PC-9 (cell line): ENCODE measurements at regions not wholly inside any gene's neighbourhood (a gene's known extent, or its start where the extent isn't known, plus 50 kb on each side); places are given as distances from the start of the nearest gene placed in this dataset.

Source experiments
- BruUV-seq: library from RNA; stranded (reverse); fragments of 400-500 nt; replicated peaks from 2 replicates; lab custom pipeline; 2021; lab: Mats Ljungman, UMichigan
- CTCF ChIA-PET: fragments of 300-600 bp; sonication (Branson Sonifier 250); formaldehyde crosslinking; loops from one replicate; lab custom pipeline; 2022; ENCODE audit warnings: antibody characterized with exemption; lab: Charles Lee
- POLR2A ChIA-PET: fragments of 300-600 bp; sonication (Branson Sonifier 250); formaldehyde crosslinking; loops from one replicate; lab custom pipeline; 2022; ENCODE audit warnings: antibody characterized with exemption; ENCODE audit not compliant: unreplicated experiment; lab: Charles Lee
- DNase-seq, 2 experiments: peaks; one replicate each; pipeline versions ENCODE4 v3.0.0 to v3.0.0-alpha.2; 2015 to 2022; ENCODE audit warnings: mixed read lengths in 1 of 2
- H2AFZ ChIP-seq: fragments of 200-600 bp; sonication (generic); 2 replicates; pipeline ENCODE4 v1.8.1; 2017; ENCODE audit warnings: antibody characterized with exemption
- H3F3A ChIP-seq: fragments of 200-600 bp; sonication (generic); 2 replicates; pipeline ENCODE4 v1.8.1; 2017; ENCODE audit warnings: antibody characterized with exemption, mild to moderate bottlenecking, low read depth; ENCODE audit not compliant: insufficient read depth
- H3K27ac ChIP-seq: fragments of 200-600 bp; sonication (generic); 2 replicates; pipeline ENCODE4 v1.6.1; 2016; ENCODE audit warnings: mixed run types
- H3K27me3 ChIP-seq: fragments of 200-600 bp; sonication (generic); 2 replicates; pipeline ENCODE4 v1.6.1; 2016; ENCODE audit warnings: low read depth, mixed run types; ENCODE audit not compliant: insufficient read depth
- H3K36me3 ChIP-seq: fragments of 200-600 bp; sonication (generic); 2 replicates; pipeline ENCODE4 v1.6.1; 2016; ENCODE audit warnings: low read depth, mixed run types
- H3K4me1 ChIP-seq: fragments of 200-600 bp; sonication (generic); replicated peaks from 2 replicates; pipeline ENCODE4 v1.6.1; 2016; ENCODE audit warnings: mixed run types; ENCODE audit not compliant: insufficient read depth
- H3K4me2 ChIP-seq: fragments of 200-600 bp; sonication (generic); 2 replicates; pipeline ENCODE4 v1.6.1; 2017; ENCODE audit warnings: mixed run types
- H3K4me3 ChIP-seq: fragments of 200-600 bp; sonication (generic); 2 replicates; pipeline ENCODE4 v1.6.1; 2016; ENCODE audit warnings: mixed run types
- H3K79me2 ChIP-seq: fragments of 200-600 bp; sonication (generic); 2 replicates; pipeline ENCODE4 v1.6.1; 2017; ENCODE audit warnings: low read depth, mixed run types
- H3K9me2 ChIP-seq: fragments of 200-600 bp; sonication (generic); 2 replicates; pipeline ENCODE4 v1.8.1; 2017; ENCODE audit warnings: mild to moderate bottlenecking; ENCODE audit not compliant: insufficient read depth
- H3K9me3 ChIP-seq: fragments of 200-600 bp; sonication (generic); 2 replicates; pipeline ENCODE4 v1.8.1; 2016; ENCODE audit warnings: low read depth; ENCODE audit not compliant: insufficient read depth
- H4K20me1 ChIP-seq: fragments of 200-600 bp; sonication (generic); 2 replicates; pipeline ENCODE4 v1.8.1; 2017; ENCODE audit not compliant: insufficient read depth
- EZH2 ChIP-seq: fragments of 200-600 bp; sonication (generic); IDR thresholded peaks from 2 replicates; pipeline ENCODE4 v1.8.0; 2017; ENCODE audit warnings: antibody characterized with exemption, low read depth
- intact Hi-C: fragments of 100-400 bp; cut with micrococcal nuclease; formaldehyde crosslinking; loops from one replicate; pipeline ENCODE4 v1.10.0; 2022; ENCODE audit not compliant: unreplicated experiment
- TF ChIP-seq, protein P1 (sequence below): fragments of 200-600 bp; sonication (generic); conservative IDR thresholded peaks from 2 replicates; pipeline ENCODE4 v1.6.1; 2017; ENCODE audit warnings: mixed run types, antibody characterized with exemption, mild to moderate bottlenecking, moderate library complexity

DNA sequence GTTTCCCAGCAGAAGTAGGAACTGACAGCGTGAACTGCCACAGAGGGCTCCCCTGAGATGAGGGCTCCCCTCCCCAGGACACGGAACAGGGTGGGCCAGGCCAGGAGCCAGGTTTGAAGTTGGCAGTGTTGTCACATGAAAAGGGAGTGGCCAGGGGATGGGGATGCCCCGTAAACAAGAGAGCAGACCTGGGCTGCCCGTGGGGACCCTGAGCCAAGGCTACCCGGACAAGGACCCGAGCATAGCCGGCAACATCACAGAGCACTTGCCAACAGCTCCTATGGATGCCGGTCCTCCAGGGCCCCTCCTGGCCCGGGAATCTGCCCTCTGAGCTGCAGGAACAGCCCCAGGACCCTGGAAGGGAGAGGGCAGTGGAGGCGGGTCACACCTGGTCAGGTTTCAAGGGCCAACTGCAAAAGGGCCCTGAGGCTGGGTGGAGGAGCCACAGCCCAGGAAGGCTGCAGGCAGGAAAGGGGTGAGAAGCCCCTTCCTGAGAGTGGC, 102.1 kb downstream of the CPZ start:
- H3K79me2 ChIP-seq = no peaks in the 10 kb centered on the region
- intact Hi-C loops = no loop called here
- ChIA-PET CTCF (no interaction called here), POLR2A (no interaction called here)
- H3K9me2 ChIP-seq = no peaks in the 10 kb centered on the region
- no peak for DNase-seq
- BruUV-seq = no TSS peak
- H3F3A ChIP-seq = no peaks in the 10 kb centered on the region
- H4K20me1 ChIP-seq = no peaks in the 10 kb centered on the region
- peaks cover 100% of the 10 kb centered on the region for H3K27me3 ChIP-seq
- no peaks in the 10 kb centered on the region for H3K4me1 ChIP-seq
- no peak overlapping the region for H3K4me3 ChIP-seq
- TF ChIP-seq EZH2 = no peak
- no peak overlapping the region for H3K27ac ChIP-seq
- H2AFZ ChIP-seq = no peak overlapping the region
- no peak overlapping the region for H3K4me2 ChIP-seq
- no peaks in the 10 kb centered on the region for H3K36me3 ChIP-seq
- H3K9me3 ChIP-seq = no peaks in the 10 kb centered on the region

DNA sequence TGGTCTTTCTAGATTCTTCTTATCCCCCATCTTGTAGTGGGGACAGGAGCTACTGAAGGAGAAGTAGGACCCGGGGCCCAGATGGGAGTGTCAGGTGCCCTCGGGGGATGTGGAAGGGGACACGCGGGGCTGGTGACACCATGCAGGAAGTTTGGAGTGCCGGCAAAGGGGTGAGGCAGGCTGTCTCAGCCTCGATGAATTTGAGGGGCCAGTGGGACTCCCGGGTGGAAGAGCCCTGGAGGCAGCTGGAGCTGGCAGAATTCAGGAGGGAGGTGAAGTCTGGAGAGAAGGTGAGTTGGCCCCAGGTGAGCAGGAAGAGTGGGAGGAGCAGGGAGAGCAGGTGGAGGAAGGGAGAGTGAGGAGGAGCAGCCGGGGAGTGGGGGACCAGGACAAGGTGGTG, 101.7 kb downstream of the CPZ start:
- no TSS peak for BruUV-seq
- Histone ChIP-seq H3K27ac (no peak overlapping the region), H2AFZ (no peak overlapping the region), H3K9me2 (no peaks in the 10 kb centered on the region), H3F3A (no peaks in the 10 kb centered on the region), H3K4me3 (no peak overlapping the region), H3K36me3 (no peaks in the 10 kb centered on the region), H3K27me3 (peaks cover 100% of the 10 kb centered on the region), H3K4me1 (no peaks in the 10 kb centered on the region), H3K4me2 (no peak overlapping the region), H3K9me3 (no peaks in the 10 kb centered on the region), H3K79me2 (no peaks in the 10 kb centered on the region), H4K20me1 (no peaks in the 10 kb centered on the region)
- ChIA-PET CTCF (no interaction called here), POLR2A (no interaction called here)
- intact Hi-C loops = no loop called here
- TF ChIP-seq, protein P1, sequence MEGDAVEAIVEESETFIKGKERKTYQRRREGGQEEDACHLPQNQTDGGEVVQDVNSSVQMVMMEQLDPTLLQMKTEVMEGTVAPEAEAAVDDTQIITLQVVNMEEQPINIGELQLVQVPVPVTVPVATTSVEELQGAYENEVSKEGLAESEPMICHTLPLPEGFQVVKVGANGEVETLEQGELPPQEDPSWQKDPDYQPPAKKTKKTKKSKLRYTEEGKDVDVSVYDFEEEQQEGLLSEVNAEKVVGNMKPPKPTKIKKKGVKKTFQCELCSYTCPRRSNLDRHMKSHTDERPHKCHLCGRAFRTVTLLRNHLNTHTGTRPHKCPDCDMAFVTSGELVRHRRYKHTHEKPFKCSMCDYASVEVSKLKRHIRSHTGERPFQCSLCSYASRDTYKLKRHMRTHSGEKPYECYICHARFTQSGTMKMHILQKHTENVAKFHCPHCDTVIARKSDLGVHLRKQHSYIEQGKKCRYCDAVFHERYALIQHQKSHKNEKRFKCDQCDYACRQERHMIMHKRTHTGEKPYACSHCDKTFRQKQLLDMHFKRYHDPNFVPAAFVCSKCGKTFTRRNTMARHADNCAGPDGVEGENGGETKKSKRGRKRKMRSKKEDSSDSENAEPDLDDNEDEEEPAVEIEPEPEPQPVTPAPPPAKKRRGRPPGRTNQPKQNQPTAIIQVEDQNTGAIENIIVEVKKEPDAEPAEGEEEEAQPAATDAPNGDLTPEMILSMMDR = no peak
- TF ChIP-seq EZH2 = no peak
- no peak for DNase-seq

DNA sequence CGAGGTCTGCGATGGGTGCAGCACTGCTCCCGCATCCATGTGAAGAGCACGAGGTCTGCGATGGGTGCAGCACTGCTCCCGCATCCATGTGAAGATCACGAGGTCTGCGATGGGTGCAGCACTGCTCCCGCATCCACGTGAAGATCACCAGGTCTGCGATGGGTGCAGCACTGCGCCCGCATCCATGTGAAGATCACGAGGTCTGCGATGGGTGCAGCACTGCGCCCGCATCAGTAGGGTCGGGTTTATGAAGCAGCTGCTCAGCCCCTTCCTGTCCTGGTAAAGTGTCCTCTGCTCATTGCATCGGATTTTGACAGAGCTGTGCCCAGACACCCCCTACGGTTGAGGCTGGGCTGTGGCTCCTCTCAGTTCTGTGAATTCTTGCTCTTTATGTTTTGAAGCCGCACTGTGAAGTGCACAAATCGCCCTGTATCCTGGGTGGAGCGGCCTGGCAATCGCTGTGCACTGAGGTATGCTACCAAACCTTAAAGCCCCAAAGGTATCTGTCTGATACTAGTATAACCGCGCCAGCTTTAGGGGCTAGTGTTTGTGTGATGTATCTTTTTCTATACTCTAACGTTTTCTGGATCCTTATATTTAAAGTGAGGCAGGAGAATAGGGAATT, 98.7 kb downstream of the CPZ start:
- no peak for DNase-seq
- no peak for TF ChIP-seq EZH2
- TF ChIP-seq, protein P1 = no peak
- Histone ChIP-seq H3K9me2 (no peaks in the 10 kb centered on the region), H3K79me2 (no peaks in the 10 kb centered on the region), H3K27ac (no peak overlapping the region), H4K20me1 (no peaks in the 10 kb centered on the region), H3K4me3 (no peak overlapping the region), H3K4me1 (no peaks in the 10 kb centered on the region), H3K4me2 (no peak overlapping the region), H3K36me3 (no peaks in the 10 kb centered on the region), H2AFZ (no peak overlapping the region), H3K27me3 (peaks cover 83% of the 10 kb centered on the region), H3F3A (no peaks in the 10 kb centered on the region), H3K9me3 (no peaks in the 10 kb centered on the region)
- intact Hi-C loops = no loop called here
- CTCF ChIA-PET = no interaction called here
- no TSS peak for BruUV-seq
- POLR2A ChIA-PET = no interaction called here
